ENCODE measurements at regions not wholly inside any gene's neighbourhood (a gene's known extent, or its start where the extent isn't known, plus 50 kb on each side); places are given as distances from the start of the nearest gene placed in this dataset.
"Not testable (repeated sequence)": the region's sequence is repeated elsewhere in the genome, so short reads cannot be mapped to it uniquely, and the experiment has no call there.

- TF ChIP-seq CTCF (IDR thresholded peaks at IDR 0.05): no peak
- ATAC-seq: no peak
Observed at GRCh38 chrX:465418-466215, 78.9 kb upstream of the PPP2R3B start.

GRCh38 chrX:466836-467235, 80.1 kb upstream of the PPP2R3B start:
- H3K27ac ChIP-seq; H3K4me3 ChIP-seq; DNase-seq; intact Hi-C loops (cut with DNase I); H3K36me3 ChIP-seq; H3K27me3 ChIP-seq (ENCODE audit: low read depth); H3K4me1 ChIP-seq; H3K9me3 ChIP-seq; ATAC-seq: not testable (repeated sequence)

More at GRCh38 chrX:465418-466215, 78.9 kb upstream of the PPP2R3B start:
- no peak overlapping the region for H3K4me3 ChIP-seq
- no peaks in the 10 kb centered on the region for H3K9me3 ChIP-seq
- intact Hi-C loops (cut with DNase I): no loop called here
- no peak for DNase-seq
- no peaks in the 10 kb centered on the region for H3K4me1 ChIP-seq
- no peaks in the 10 kb centered on the region for H3K27me3 ChIP-seq (ENCODE audit: low read depth)
- H3K36me3 ChIP-seq: no peaks in the 10 kb centered on the region
- H3K27ac ChIP-seq: no peak overlapping the region

GRCh38 chrX:467686-468085, 81.0 kb upstream of the PPP2R3B start:
- DNase-seq; H3K4me3 ChIP-seq; ATAC-seq; H3K4me1 ChIP-seq; intact Hi-C loops (cut with DNase I); H3K27me3 ChIP-seq (ENCODE audit: low read depth); H3K9me3 ChIP-seq; H3K27ac ChIP-seq; H3K36me3 ChIP-seq: not testable (repeated sequence)

GRCh38 chrX:468979-469378, 82.3 kb upstream of the PPP2R3B start:
- Histone ChIP-seq H3K4me1 (no peaks in the 10 kb centered on the region), H3K27ac (no peak overlapping the region), H3K9me3 (peaks cover 6% of the 10 kb centered on the region), H3K36me3 (no peaks in the 10 kb centered on the region), H3K4me3 (no peak overlapping the region), H3K27me3 (ENCODE audit: low read depth) (no peaks in the 10 kb centered on the region)
- intact Hi-C loops (cut with DNase I): no loop called here
- TF ChIP-seq CTCF (IDR thresholded peaks at IDR 0.05): no peak
- no peak for DNase-seq
- no peak for ATAC-seq

GRCh38 chrX:470686-471085, 84.0 kb upstream of the PPP2R3B start:
- H3K27ac ChIP-seq: no peak overlapping the region
- no peaks in the 10 kb centered on the region for H3K27me3 ChIP-seq (ENCODE audit: low read depth)
- peaks cover 6% of the 10 kb centered on the region for H3K9me3 ChIP-seq
- intact Hi-C loops (cut with DNase I): no loop called here
- no peak for ATAC-seq
- no peak for TF ChIP-seq CTCF (IDR thresholded peaks at IDR 0.05)
- H3K4me1 ChIP-seq: no peaks in the 10 kb centered on the region
- no peaks in the 10 kb centered on the region for H3K36me3 ChIP-seq
- DNase-seq: no peak
- no peak overlapping the region for H3K4me3 ChIP-seq

- Histone ChIP-seq H3K4me3 (no peak overlapping the region), H3K27me3 (ENCODE audit: low read depth) (no peaks in the 10 kb centered on the region), H3K9me3 (peaks cover 6% of the 10 kb centered on the region), H3K27ac (no peak overlapping the region), H3K36me3 (no peaks in the 10 kb centered on the region), H3K4me1 (no peaks in the 10 kb centered on the region)
- no peak for TF ChIP-seq CTCF (IDR thresholded peaks at IDR 0.05)
- intact Hi-C loops (cut with DNase I): no loop called here
- DNase-seq (no peak), ATAC-seq (no peak)
Observed at GRCh38 chrX:471281-471680, 84.6 kb upstream of the PPP2R3B start.

- H3K27ac ChIP-seq; DNase-seq; ATAC-seq; H3K9me3 ChIP-seq; H3K4me3 ChIP-seq; H3K36me3 ChIP-seq; intact Hi-C loops (cut with DNase I); H3K27me3 ChIP-seq (ENCODE audit: low read depth); H3K4me1 ChIP-seq: not testable (repeated sequence)
Observed at GRCh38 chrX:472275-472674, 85.6 kb upstream of the PPP2R3B start.
